ENCODE measurements at regions not wholly inside any gene's neighbourhood (a gene's known extent, or its start where the extent isn't known, plus 50 kb on each side); places are given as distances from the start of the nearest gene placed in this dataset.
A peak's percentile ranks its signal among the peaks of the same experiment; 100 is the strongest.

- no peak for DNase-seq (ENCODE audit: low read depth in 2 of 2)
Measured at GRCh38 chr10:8418631-8419030, 364.1 kb downstream of the GATA3 start.

- no peak for DNase-seq (ENCODE audit: low read depth in 2 of 2)
Measured at GRCh38 chr10:8420182-8420581, 365.7 kb downstream of the GATA3 start.

- no peak for DNase-seq (ENCODE audit: low read depth in 2 of 2)
Measured at GRCh38 chr10:8424555-8425211, 370.2 kb downstream of the GATA3 start.

GRCh38 chr10:8428654-8429053 lies 374.2 kb downstream of the GATA3 start:
- no peak for DNase-seq (ENCODE audit: low read depth in 2 of 2)

GRCh38 chr10:8430321-8430720 lies 375.8 kb downstream of the GATA3 start:
- no peak for DNase-seq (ENCODE audit: low read depth in 2 of 2)

- DNase-seq (ENCODE audit: low read depth in 2 of 2): no peak
Measured at GRCh38 chr10:8431511-8431910, 377.0 kb downstream of the GATA3 start.

- DNase-seq (ENCODE audit: low read depth in 2 of 2): no peak
Measured at GRCh38 chr10:8435186-8436055, 380.9 kb downstream of the GATA3 start.

- no peak for DNase-seq (ENCODE audit: low read depth in 2 of 2)
Measured at GRCh38 chr10:8437896-8438295, 383.4 kb downstream of the GATA3 start.

GRCh38 chr10:8438603-8439002 lies 384.1 kb downstream of the GATA3 start:
- DNase-seq (ENCODE audit: low read depth in 2 of 2): no peak

GRCh38 chr10:8439040-8439439 lies 384.6 kb downstream of the GATA3 start:
- DNase-seq (ENCODE audit: low read depth in 2 of 2): no peak

- peak in 1 of 2 donors; percentile 9 for DNase-seq (ENCODE audit: low read depth in 2 of 2)
Measured at GRCh38 chr10:8444630-8445029, 390.1 kb downstream of the GATA3 start.

- DNase-seq (ENCODE audit: low read depth in 2 of 2): no peak
Measured at GRCh38 chr10:8445353-8445752, 390.9 kb downstream of the GATA3 start.

- no peak for DNase-seq (ENCODE audit: low read depth in 2 of 2)
Measured at GRCh38 chr10:8449909-8450308, 395.4 kb downstream of the GATA3 start.

- no peak for DNase-seq (ENCODE audit: low read depth in 2 of 2)
Measured at GRCh38 chr10:8453587-8453986, 399.1 kb downstream of the GATA3 start.

- DNase-seq (ENCODE audit: low read depth in 2 of 2): no peak
Measured at GRCh38 chr10:8454357-8454756, 399.9 kb downstream of the GATA3 start.

GRCh38 chr10:8455181-8455580 lies 400.7 kb downstream of the GATA3 start:
- no peak for DNase-seq (ENCODE audit: low read depth in 2 of 2)

GRCh38 chr10:8456386-8456785 lies 401.9 kb downstream of the GATA3 start:
- DNase-seq (ENCODE audit: low read depth in 2 of 2): no peak

GRCh38 chr10:8460626-8461025 lies 406.1 kb downstream of the GATA3 start:
- DNase-seq (ENCODE audit: low read depth in 2 of 2): no peak

GRCh38 chr10:8462565-8462964 lies 408.1 kb downstream of the GATA3 start:
- no peak for DNase-seq (ENCODE audit: low read depth in 2 of 2)

GRCh38 chr10:8463853-8464252 lies 409.4 kb downstream of the GATA3 start:
- DNase-seq (ENCODE audit: low read depth in 2 of 2): no peak

- DNase-seq (ENCODE audit: low read depth in 2 of 2): no peak
Measured at GRCh38 chr10:8468477-8468876, 414.0 kb downstream of the GATA3 start.

- no peak for DNase-seq (ENCODE audit: low read depth in 2 of 2)
Measured at GRCh38 chr10:8473205-8473604, 418.7 kb downstream of the GATA3 start.

GRCh38 chr10:8477300-8477699 lies 422.8 kb downstream of the GATA3 start:
- DNase-seq (ENCODE audit: low read depth in 2 of 2): no peak
